Caco-2 (cell line): ENCODE measurements at regions not wholly inside any gene's neighbourhood (a gene's known extent, or its start where the extent isn't known, plus 50 kb on each side); places are given as distances from the start of the nearest gene placed in this dataset.

Experiments used
- BruUV-seq: library from RNA; stranded (reverse); fragments of 400-500 nt; replicated peaks from 2 replicates; lab custom pipeline; 2021; lab: Mats Ljungman, UMichigan
- CTCF ChIA-PET: fragments of 300-600 bp; sonication (Branson Sonifier 250); formaldehyde crosslinking; loops from one replicate; lab custom pipeline; 2022; ENCODE audit warnings: antibody characterized with exemption; lab: Charles Lee
- POLR2A ChIA-PET: fragments of 300-600 bp; sonication (Branson Sonifier 250); formaldehyde crosslinking; loops from one replicate; lab custom pipeline; 2022; ENCODE audit warnings: antibody characterized with exemption; lab: Charles Lee
- DNase-seq, 2 experiments: peaks; one replicate each; pipeline versions ENCODE4 v3.0.0 to v3.0.0-alpha.2; 2020 to 2022
- H3K27me3 ChIP-seq: replicated peaks from 2 replicates; pipeline ENCODE4 v1.6.0; 2011; ENCODE audit warnings: low read length; ENCODE audit not compliant: control insufficient read depth, insufficient read depth
- H3K36me3 ChIP-seq: 2 replicates; pipeline ENCODE4 v1.5.1; 2011; ENCODE audit warnings: low read length; ENCODE audit not compliant: control insufficient read depth, insufficient read depth
- H3K4me1 ChIP-seq: fragments of 250-450 bp; sonication (Bioruptor Pico); 2 replicates; pipeline ENCODE4 v1.5.1; 2020; ENCODE audit warnings: mild to moderate bottlenecking
- H3K4me3 ChIP-seq: 2 replicates; pipeline ENCODE4 v1.5.1; 2011; ENCODE audit warnings: low read depth, mild to moderate bottlenecking, control low read depth, low read length
- H3K9me3 ChIP-seq: fragments of 250-450 bp; sonication (Bioruptor Pico); 2 replicates; pipeline ENCODE4 v1.5.1; 2020; ENCODE audit warnings: mild to moderate bottlenecking, moderate library complexity
- H3K27ac Mint-ChIP-seq: one replicate; pipeline ENCODE4 v1.8.0; 2022; ENCODE audit warnings: mixed read lengths; ENCODE audit not compliant: unreplicated experiment
- H3K27me3 Mint-ChIP-seq: one replicate; pipeline ENCODE4 v1.8.0; 2022; ENCODE audit warnings: mixed read lengths; ENCODE audit not compliant: insufficient read depth, unreplicated experiment
- H3K36me3 Mint-ChIP-seq: one replicate; pipeline ENCODE4 v1.8.0; 2022; ENCODE audit warnings: mild to moderate bottlenecking, mixed read lengths; ENCODE audit not compliant: insufficient read depth, unreplicated experiment
- H3K4me1 Mint-ChIP-seq: one replicate; pipeline ENCODE4 v1.8.0; 2022; ENCODE audit warnings: low read depth, mixed read lengths; ENCODE audit not compliant: unreplicated experiment
- H3K4me3 Mint-ChIP-seq: one replicate; pipeline ENCODE4 v1.8.0; 2022; ENCODE audit warnings: mild to moderate bottlenecking, moderate library complexity, mixed read lengths; ENCODE audit not compliant: unreplicated experiment
- H3K9me3 Mint-ChIP-seq: one replicate; pipeline ENCODE4 v1.8.0; 2022; ENCODE audit warnings: mixed read lengths; ENCODE audit not compliant: unreplicated experiment
- intact Hi-C: fragments of 100-400 bp; cut with micrococcal nuclease; formaldehyde crosslinking; loops from one replicate; pipeline ENCODE4 v1.10.0; 2022; ENCODE audit not compliant: unreplicated experiment
- TF ChIP-seq, protein P1 (sequence below), 2 experiments: fragments of 200-600 bp in 1 of 2; IDR thresholded peaks; 1 replicate in 1 of 2; 2 replicates in 1 of 2; pipeline versions ENCODE4 v1.5.1 to v1.8.0; 2011 to 2022; ENCODE audit warnings: antibody characterized with exemption in 1 of 2, control low read depth in 1 of 2, inconsistent platforms in 1 of 2, low read depth in 1 of 2, low read length in 1 of 2, mild to moderate bottlenecking in 1 of 2, moderate library complexity in 1 of 2; ENCODE audit not compliant: insufficient read depth in 1 of 2, severe bottlenecking in 1 of 2, unreplicated experiment in 1 of 2

- BruUV-seq: no TSS peak
- Mint-ChIP-seq H3K27ac (no peak overlapping the region), H3K36me3 (no peaks in the 10 kb centered on the region), H3K4me1 (no peaks in the 10 kb centered on the region), H3K4me3 (no peak overlapping the region), H3K27me3 (peaks cover 6% of the 10 kb centered on the region), H3K9me3 (no peaks in the 10 kb centered on the region)
- intact Hi-C loops: loop anchor here (1.0 kb wide), 1 partner anchor 16 kb away; no protein-coding TSS in a partner anchor
- H3K4me3 ChIP-seq: no peak overlapping the region
- no peaks in the 10 kb centered on the region for H3K4me1 ChIP-seq
- H3K27me3 ChIP-seq: no peaks in the 10 kb centered on the region; the same call in 1 of the 2 replicates
- no peaks in the 10 kb centered on the region for H3K9me3 ChIP-seq
- no peaks in the 10 kb centered on the region for H3K36me3 ChIP-seq
- DNase-seq: no peak
- ChIA-PET POLR2A (no interaction called here), CTCF (no interaction called here)
- TF ChIP-seq, protein P1, sequence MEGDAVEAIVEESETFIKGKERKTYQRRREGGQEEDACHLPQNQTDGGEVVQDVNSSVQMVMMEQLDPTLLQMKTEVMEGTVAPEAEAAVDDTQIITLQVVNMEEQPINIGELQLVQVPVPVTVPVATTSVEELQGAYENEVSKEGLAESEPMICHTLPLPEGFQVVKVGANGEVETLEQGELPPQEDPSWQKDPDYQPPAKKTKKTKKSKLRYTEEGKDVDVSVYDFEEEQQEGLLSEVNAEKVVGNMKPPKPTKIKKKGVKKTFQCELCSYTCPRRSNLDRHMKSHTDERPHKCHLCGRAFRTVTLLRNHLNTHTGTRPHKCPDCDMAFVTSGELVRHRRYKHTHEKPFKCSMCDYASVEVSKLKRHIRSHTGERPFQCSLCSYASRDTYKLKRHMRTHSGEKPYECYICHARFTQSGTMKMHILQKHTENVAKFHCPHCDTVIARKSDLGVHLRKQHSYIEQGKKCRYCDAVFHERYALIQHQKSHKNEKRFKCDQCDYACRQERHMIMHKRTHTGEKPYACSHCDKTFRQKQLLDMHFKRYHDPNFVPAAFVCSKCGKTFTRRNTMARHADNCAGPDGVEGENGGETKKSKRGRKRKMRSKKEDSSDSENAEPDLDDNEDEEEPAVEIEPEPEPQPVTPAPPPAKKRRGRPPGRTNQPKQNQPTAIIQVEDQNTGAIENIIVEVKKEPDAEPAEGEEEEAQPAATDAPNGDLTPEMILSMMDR (IDR thresholded peaks at IDR 0.05; ENCODE audit: insufficient read depth in 1 of 2, low read depth in 1 of 2, low read length in 1 of 2, severe bottlenecking in 1 of 2, unreplicated experiment in 1 of 2): no peak
Observed at GRCh38 chr7:46170792-46171191, 249.7 kb upstream of the IGFBP3 start.

- TF ChIP-seq, protein P1 (IDR thresholded peaks at IDR 0.05; ENCODE audit: insufficient read depth in 1 of 2, low read depth in 1 of 2, low read length in 1 of 2, severe bottlenecking in 1 of 2, unreplicated experiment in 1 of 2): no peak
- no peaks in the 10 kb centered on the region for H3K4me1 Mint-ChIP-seq
- H3K36me3 ChIP-seq: no peaks in the 10 kb centered on the region
- no TSS peak for BruUV-seq
- no peaks in the 10 kb centered on the region; the same call in 1 of the 2 replicates for H3K27me3 ChIP-seq
- no peaks in the 10 kb centered on the region for H3K9me3 Mint-ChIP-seq
- ChIA-PET CTCF (no interaction called here), POLR2A (no interaction called here)
- no peaks in the 10 kb centered on the region; the same call in 1 of the 2 replicates for H3K9me3 ChIP-seq
- DNase-seq: no peak
- H3K27ac Mint-ChIP-seq: no peak overlapping the region
- no peak overlapping the region for H3K4me3 ChIP-seq
- no peaks in the 10 kb centered on the region for H3K36me3 Mint-ChIP-seq
- no peak overlapping the region for H3K4me3 Mint-ChIP-seq
- peaks cover 6% of the 10 kb centered on the region for H3K27me3 Mint-ChIP-seq
- no peaks in the 10 kb centered on the region for H3K4me1 ChIP-seq
- intact Hi-C loops: loop anchor here (1.0 kb wide), 1 partner anchor 16 kb away; no protein-coding TSS in a partner anchor
Observed at GRCh38 chr7:46170021-46170420, 248.9 kb upstream of the IGFBP3 start.

GRCh38 chr7:46169384-46169755, 248.3 kb upstream of the IGFBP3 start:
- no TSS peak for BruUV-seq
- no peak for DNase-seq
- Mint-ChIP-seq H3K27me3 (peaks cover 6% of the 10 kb centered on the region), H3K9me3 (no peaks in the 10 kb centered on the region), H3K27ac (no peak overlapping the region), H3K4me3 (no peak overlapping the region), H3K36me3 (no peaks in the 10 kb centered on the region), H3K4me1 (no peaks in the 10 kb centered on the region)
- H3K4me3 ChIP-seq: no peak overlapping the region
- no peaks in the 10 kb centered on the region; the same call in 1 of the 2 replicates for H3K9me3 ChIP-seq
- intact Hi-C loops: loop anchor here (5.0 kb wide), 1 partner anchor 603 kb away; no protein-coding TSS in a partner anchor
- TF ChIP-seq, protein P1 (IDR thresholded peaks at IDR 0.05; ENCODE audit: insufficient read depth in 1 of 2, low read depth in 1 of 2, low read length in 1 of 2, severe bottlenecking in 1 of 2, unreplicated experiment in 1 of 2): no peak
- no peaks in the 10 kb centered on the region; the same call in 1 of the 2 replicates for H3K27me3 ChIP-seq
- H3K4me1 ChIP-seq: no peaks in the 10 kb centered on the region
- H3K36me3 ChIP-seq: no peaks in the 10 kb centered on the region
- POLR2A ChIA-PET: no interaction called here
- CTCF ChIA-PET: no interaction called here
